Body of pancreas (tissue), 4 donors: ENCODE measurements at regions not wholly inside any gene's neighbourhood (a gene's known extent, or its start where the extent isn't known, plus 50 kb on each side); places are given as distances from the start of the nearest gene placed in this dataset.

ENCODE experiments used
- ATAC-seq: fragments of 150-250 bp; one replicate; pipeline ENCODE4 v1.9.1; 2016
- DNase-seq, 4 donors: peaks; one replicate each; pipeline ENCODE4 v3.0.0-alpha.2; 2019
- H3K27ac ChIP-seq, 4 donors: fragments of 200-600 bp; sonication (generic); 1 replicate in 3 of 4; 2 replicates in 1 of 4; pipeline versions ENCODE4 v1.5.1 to v1.6.1; 2016 to 2019; ENCODE audit warnings: mild to moderate bottlenecking in 1 of 4, mixed read lengths in 1 of 4, moderate library complexity in 1 of 4
- H3K27me3 ChIP-seq, 2 donors: fragments of 200-600 bp; sonication (generic); one replicate each; pipeline ENCODE4 v1.6.0; 2016; ENCODE audit warnings: mild to moderate bottlenecking in 1 of 2
- H3K36me3 ChIP-seq, 2 donors: fragments of 200-600 bp; sonication (generic); replicated peaks in 1 of 2; 2 replicates each; pipeline ENCODE4 v1.5.1; 2016; ENCODE audit warnings: low read depth in 2 of 2; ENCODE audit not compliant: insufficient read depth in 1 of 2
- H3K4me1 ChIP-seq: fragments of 200-600 bp; sonication (generic); one replicate; pipeline ENCODE4 v1.6.0; 2016
- H3K4me3 ChIP-seq, 2 donors: fragments of 200-600 bp; sonication (generic); 1 replicate in 1 of 2; 2 replicates in 1 of 2; pipeline ENCODE4 v1.5.1; 2016 to 2019
- H3K9me3 ChIP-seq, 3 donors: fragments of 200-600 bp; sonication (generic); 1 replicate in 2 of 3; 2 replicates in 1 of 3; pipeline ENCODE4 v1.5.1; 2016
- POLR2A ChIP-seq, 3 donors: fragments of 450-650 bp; IDR thresholded peaks; one replicate each; pipeline ENCODE4 v1.6.1; 2016; ENCODE audit warnings: antibody characterized with exemption in 3 of 3, mild to moderate bottlenecking in 2 of 3
- WGBS, 2 donors: methylation state at CpG; one replicate each; pipeline ENCODE4 v1.1.5; 2017; 5-methylcytosine and 5-hydroxymethylcytosine counted together
- intact Hi-C: fragments of 100-400 bp; cut with DNase I; formaldehyde crosslinking; loops from one replicate; pipeline ENCODE4 v1.15.1; 2023
- TF ChIP-seq, protein P1 (sequence below), 7 experiments: fragments of 450-650 bp in 4 of 7; fragments of 200-600 bp in 3 of 7; sonication (generic) in 3 of 7; IDR thresholded peaks; one replicate each; pipeline ENCODE4 v1.5.1; 2016 to 2019; ENCODE audit warnings: antibody characterized with exemption in 7 of 7

DNA sequence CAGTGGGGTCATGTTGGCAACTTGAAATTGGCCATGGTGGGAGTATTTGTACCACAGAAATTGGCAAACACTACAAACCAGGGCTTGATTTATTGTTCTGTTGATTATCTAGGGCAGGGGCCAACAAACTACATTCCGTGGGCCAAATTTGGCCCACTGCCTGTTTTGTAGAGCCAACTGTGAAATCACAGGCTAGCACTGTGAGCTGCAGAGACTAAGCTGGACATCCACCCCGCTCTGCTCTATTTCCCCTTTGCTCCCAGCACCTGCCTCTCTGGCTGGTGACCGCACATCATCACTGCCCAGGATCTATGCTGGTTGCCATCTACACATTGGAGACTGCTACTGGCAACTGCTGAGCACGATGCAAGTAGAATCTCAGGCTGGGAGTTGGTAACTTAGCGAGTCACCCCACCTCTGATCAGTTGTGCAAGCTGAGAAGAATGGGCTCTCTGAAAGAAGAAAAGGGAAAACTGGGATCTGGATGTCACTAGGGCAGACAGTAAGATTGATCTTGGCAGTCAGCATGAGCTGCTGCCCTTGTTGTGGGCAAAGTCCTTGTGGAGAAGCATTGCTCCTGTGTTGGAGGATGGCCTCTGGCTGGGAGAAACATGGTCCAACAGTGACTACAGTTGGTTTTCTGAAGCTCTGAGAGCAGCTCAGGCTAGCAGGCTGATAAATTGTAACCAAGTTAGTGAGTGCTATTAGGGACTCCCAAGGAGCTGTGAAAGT is 144.7 kb upstream of the RAD23B start:
- WGBS, 2 donors, result 51 to 60% methylated on average over 4 to 5 of the region's 5 CpGs
- no peak overlapping the region for H3K4me3 ChIP-seq
- no peaks in the 10 kb centered on the region for H3K9me3 ChIP-seq
- DNase-seq, result peak in 1 of 4 donors; percentile 16
- no peaks in the 10 kb centered on the region for H3K27me3 ChIP-seq
- intact Hi-C loops, result no loop called here
- no peak overlapping the region for H3K27ac ChIP-seq
- H3K4me1 ChIP-seq, result no peaks in the 10 kb centered on the region
- no peaks in the 10 kb centered on the region for H3K36me3 ChIP-seq
- TF ChIP-seq POLR2A (IDR thresholded peaks at IDR 0.05), result no peak
- TF ChIP-seq, protein P1, sequence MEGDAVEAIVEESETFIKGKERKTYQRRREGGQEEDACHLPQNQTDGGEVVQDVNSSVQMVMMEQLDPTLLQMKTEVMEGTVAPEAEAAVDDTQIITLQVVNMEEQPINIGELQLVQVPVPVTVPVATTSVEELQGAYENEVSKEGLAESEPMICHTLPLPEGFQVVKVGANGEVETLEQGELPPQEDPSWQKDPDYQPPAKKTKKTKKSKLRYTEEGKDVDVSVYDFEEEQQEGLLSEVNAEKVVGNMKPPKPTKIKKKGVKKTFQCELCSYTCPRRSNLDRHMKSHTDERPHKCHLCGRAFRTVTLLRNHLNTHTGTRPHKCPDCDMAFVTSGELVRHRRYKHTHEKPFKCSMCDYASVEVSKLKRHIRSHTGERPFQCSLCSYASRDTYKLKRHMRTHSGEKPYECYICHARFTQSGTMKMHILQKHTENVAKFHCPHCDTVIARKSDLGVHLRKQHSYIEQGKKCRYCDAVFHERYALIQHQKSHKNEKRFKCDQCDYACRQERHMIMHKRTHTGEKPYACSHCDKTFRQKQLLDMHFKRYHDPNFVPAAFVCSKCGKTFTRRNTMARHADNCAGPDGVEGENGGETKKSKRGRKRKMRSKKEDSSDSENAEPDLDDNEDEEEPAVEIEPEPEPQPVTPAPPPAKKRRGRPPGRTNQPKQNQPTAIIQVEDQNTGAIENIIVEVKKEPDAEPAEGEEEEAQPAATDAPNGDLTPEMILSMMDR (IDR thresholded peaks at IDR 0.05), result no peak
- ATAC-seq, result no peak

GRCh38 chr9:107141967-107142366 is 141.1 kb upstream of the RAD23B start:
- ATAC-seq, result no peak
- Histone ChIP-seq H3K4me1 (no peaks in the 10 kb centered on the region), H3K27ac (no peak overlapping the region), H3K4me3 (no peak overlapping the region), H3K36me3 (no peaks in the 10 kb centered on the region), H3K9me3 (no peaks in the 10 kb centered on the region), H3K27me3 (no peaks in the 10 kb centered on the region)
- WGBS, 2 donors, result 58 to 75% methylated on average over 5 of the region's 5 CpGs
- intact Hi-C loops, result no loop called here
- no peak for DNase-seq
- TF ChIP-seq, protein P1 (IDR thresholded peaks at IDR 0.05), result no peak
- TF ChIP-seq POLR2A (IDR thresholded peaks at IDR 0.05), result no peak

GRCh38 chr9:107142430-107142829 is 140.6 kb upstream of the RAD23B start:
- intact Hi-C loops, result no loop called here
- Histone ChIP-seq H3K27ac (no peak overlapping the region), H3K36me3 (no peaks in the 10 kb centered on the region), H3K4me1 (no peaks in the 10 kb centered on the region), H3K27me3 (no peaks in the 10 kb centered on the region), H3K9me3 (no peaks in the 10 kb centered on the region), H3K4me3 (no peak overlapping the region)
- WGBS, 2 donors, result 44 to 74% methylated on average over 1 of the region's 1 CpG
- no peak for TF ChIP-seq POLR2A (IDR thresholded peaks at IDR 0.05)
- TF ChIP-seq, protein P1 (IDR thresholded peaks at IDR 0.05), result no peak
- DNase-seq, result peak in 1 of 4 donors; percentile 2
- no peak for ATAC-seq

- WGBS, 2 donors, result 45 to 49% methylated on average over 5 of the region's 5 CpGs
- Histone ChIP-seq H3K36me3 (no peaks in the 10 kb centered on the region), H3K27me3 (no peaks in the 10 kb centered on the region), H3K4me1 (no peaks in the 10 kb centered on the region), H3K27ac (no peak overlapping the region), H3K4me3 (no peak overlapping the region), H3K9me3 (no peaks in the 10 kb centered on the region)
- TF ChIP-seq POLR2A (IDR thresholded peaks at IDR 0.05), result no peak
- TF ChIP-seq, protein P1 (IDR thresholded peaks at IDR 0.05), result no peak
- no peak for DNase-seq
- ATAC-seq, result no peak
- intact Hi-C loops, result no loop called here
Observed at GRCh38 chr9:107142896-107143603, 140.0 kb upstream of the RAD23B start.
